Caki2 (cell line): ENCODE measurements at regions not wholly inside any gene's neighbourhood (a gene's known extent, or its start where the extent isn't known, plus 50 kb on each side); places are given as distances from the start of the nearest gene placed in this dataset.
"Not testable (repeated sequence)": the region's sequence is repeated elsewhere in the genome, so short reads cannot be mapped to it uniquely, and the experiment has no call there.

Experiments
- DNase-seq: peaks from one replicate; pipeline ENCODE4 v3.0.0-alpha.2; 2015; ENCODE audit warnings: low read depth
- in situ Hi-C: cut with HindIII; loops from 2 replicates; pipeline ENCODE4 v1.10.0; 2016; ENCODE audit warnings: low sequenced_read_pairs, low pct_unique_long_range_greater_than_20kb, mixed read lengths

DNA sequence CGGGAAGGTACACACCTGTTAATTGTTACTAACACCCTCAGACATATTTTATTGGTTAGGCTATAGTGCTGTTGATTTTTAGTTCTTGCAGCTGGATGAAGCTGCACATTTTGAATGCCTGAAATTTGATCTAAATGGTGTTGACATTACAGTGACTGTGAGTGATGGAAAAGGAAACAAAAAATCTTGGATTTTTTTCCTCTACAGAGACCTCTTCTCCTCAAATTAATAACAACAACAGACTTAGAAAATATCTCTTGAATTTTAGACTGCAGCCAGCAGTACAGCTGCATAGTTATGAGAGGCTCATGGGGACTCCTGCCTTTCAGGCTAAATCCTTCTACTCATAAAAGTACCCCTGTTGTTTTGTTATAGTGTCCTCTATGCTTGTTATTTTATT is 500.5 kb upstream of the SPRY2 start:
- in situ Hi-C loops: no loop called here
- DNase-seq: no peak

DNA sequence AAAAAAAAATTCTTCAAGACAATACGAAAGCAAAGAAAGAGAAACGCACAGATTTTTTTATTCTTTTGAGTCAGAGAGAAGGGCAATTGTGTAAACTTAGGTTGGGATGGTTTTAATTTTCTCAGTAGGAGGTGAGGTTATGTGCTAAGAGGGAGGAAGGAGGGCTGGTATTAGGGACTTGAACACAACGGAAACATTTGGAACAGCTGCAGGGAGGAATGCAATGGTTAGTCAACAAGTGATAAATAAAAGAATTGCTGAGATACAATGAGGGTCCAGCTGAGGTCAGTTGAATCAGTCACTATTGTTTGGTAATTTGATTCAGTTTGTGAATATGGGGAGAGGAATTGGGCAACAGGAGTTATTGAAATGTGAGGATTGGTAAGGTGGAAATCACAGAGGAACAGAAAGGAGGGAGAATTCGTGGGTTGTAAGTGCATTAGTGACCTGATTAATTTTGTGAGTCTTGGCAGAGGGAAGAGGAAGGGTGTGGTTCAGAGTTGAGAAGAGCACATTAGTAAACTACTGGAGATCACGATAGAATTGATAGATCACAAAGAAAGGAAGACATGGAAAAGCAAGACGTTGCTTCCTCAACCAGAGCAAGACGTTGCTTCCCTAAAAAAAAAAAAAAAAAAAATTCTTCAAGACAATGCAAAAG is 499.5 kb upstream of the SPRY2 start:
- in situ Hi-C loops: no loop called here

DNA sequence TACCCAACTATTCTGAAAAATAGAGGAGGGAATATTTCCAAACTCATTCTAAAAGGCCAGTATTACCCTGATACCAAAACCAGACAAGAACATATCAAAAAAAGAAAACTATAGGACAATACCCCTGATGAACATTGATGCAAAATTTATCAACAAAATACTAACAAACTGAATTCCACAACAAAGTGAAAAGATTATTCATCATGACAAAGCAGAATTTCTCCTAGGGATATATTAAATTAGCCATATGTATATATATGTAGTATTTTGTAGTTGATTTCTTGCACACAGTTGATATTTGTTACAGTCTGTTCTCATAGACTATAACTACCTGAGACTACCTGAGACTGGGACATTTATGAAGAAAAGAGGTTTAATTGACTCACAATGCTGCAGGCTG is 495.0 kb upstream of the SPRY2 start:
- DNase-seq: no peak
- in situ Hi-C loops: no loop called here

More for the DNA sequence above, 499.5 kb upstream of the SPRY2 start:
- no peak for DNase-seq

DNA sequence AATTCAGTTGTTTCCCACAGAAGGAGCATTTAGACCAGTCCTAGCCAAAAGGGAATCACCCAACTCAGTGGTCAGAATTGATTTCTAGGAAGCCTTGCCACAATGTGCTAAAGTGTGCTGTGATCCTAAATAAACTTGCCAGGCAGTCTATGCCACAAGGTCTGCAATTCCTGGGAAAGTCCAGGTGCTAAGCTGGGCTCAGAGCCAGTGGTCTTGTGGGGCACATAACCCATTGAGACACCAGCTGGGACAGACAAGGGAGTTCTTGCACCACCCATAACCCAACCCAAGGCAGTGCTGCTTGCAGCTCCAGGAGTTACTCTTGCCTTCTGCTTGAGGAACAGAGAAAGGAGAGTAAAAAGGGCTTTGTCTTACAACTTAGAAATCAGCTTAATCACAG is 489.5 kb upstream of the SPRY2 start:
- in situ Hi-C loops: no loop called here
- DNase-seq: no peak

DNA sequence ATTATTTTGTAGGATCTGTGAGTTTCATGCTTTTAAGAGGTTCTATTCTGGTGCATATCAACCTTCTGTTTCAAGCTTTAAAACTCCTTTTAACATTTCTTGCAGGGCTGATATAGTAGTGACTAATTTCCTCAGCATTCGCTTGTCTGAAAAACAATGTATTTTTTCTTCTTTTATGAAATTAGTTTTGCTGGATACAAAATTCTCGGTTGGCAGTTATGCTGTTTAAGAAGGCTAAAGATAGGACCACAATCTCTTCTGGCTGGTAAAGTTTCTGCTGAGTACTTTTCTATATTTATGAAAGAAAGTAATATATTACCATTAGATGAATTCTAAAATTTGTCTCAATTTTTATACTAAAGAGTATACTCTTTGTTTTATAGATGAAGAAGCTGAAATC is 487.8 kb upstream of the SPRY2 start:
- no peak for DNase-seq
- in situ Hi-C loops: no loop called here

DNA sequence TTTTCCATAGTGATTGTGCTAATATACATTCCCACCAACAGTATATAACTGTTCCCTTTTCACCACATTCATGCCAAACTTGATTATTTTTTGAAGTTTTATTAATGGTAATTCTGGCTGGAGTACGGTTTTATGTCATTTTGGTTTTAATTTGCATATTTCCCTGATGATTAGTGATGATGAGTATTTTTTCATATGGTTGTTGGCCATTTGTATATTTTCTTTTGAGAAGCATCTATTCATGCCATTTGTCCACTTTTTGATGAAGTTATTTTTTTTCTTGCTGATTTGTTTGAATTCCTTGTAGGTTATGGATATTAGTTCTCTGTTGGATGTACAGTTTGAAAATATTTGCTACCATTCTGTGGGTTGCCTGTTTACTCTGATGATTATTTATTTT is 484.4 kb upstream of the SPRY2 start:
- in situ Hi-C loops: no loop called here
- no peak for DNase-seq

DNA sequence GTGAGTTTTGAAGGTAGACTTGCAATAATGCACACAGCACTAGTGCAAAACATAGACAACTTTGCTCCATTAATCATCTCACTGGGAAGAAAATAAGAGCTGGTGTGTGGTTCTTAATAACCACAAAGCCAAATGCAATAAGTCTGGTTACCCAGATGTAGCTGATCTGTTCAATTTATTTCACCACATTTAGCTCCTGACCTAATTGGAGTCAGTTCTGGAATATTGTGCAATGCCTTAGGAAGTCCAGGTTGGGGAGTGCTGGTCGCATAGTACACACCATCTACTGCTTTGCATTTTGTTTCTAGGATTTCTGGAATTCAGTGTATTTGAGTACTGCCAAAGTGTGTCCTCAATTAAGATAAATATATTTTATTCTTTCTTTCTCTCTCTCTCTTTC is 483.3 kb upstream of the SPRY2 start:
- DNase-seq: no peak
- in situ Hi-C loops: no loop called here

DNA sequence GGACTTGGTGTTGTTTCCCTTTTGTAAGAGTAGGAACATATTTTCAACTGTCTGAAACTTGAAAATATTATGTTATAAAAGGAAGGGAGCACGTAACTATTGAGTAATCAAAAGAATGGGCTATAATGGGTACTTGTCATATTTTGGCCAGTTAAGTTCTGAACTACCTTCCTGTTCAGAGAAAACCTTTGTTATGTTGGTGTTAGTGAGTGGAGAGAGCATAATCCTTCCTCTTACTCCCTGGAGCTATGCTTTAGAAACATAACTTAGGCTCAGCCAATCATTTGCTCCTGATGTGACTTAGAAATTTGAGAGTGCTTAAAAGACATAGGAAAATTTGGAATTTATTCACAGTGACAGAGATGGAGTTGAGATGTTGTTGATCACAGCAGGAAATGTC is 482.5 kb upstream of the SPRY2 start:
- no peak for DNase-seq
- in situ Hi-C loops: no loop called here

DNA sequence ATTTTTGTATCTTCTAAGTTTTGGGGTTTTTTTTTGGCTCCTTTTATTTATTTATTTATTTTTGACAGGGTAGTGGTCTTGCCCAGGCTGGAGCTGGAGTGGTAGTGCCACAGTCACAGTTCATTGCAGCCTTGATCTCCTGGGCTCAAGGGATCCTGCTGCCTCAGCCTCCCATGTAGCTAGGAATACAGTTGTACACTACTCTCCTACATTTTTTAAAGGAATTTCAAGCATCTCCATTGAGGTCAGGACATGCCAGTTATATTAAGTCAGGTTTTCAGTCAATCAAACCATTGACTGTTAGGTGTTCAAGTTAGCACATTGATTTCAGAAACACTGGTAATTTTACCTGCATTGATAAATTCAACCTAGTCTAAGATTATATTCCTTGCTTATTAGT is 480.5 kb upstream of the SPRY2 start:
- in situ Hi-C loops: no loop called here
- no peak for DNase-seq

DNA sequence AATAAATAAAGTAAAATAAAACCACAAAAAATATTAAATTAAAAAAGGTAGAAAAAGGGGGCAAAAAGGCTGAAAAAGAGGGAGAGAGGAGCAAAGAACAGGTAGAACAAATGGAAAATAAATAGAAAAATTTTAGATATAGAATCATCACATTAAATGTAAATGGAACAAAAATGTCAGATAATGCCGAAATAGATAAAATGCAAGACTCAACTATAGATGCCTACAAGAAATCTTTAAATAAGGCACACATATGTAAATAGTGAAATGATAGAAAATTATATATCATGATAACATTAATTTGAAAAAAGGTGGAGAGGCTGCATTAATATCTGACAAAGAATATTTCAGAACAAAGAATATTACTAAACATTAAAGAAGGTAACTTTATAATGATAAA is 477.1 kb upstream of the SPRY2 start:
- no peak for DNase-seq
- in situ Hi-C loops: no loop called here

DNA sequence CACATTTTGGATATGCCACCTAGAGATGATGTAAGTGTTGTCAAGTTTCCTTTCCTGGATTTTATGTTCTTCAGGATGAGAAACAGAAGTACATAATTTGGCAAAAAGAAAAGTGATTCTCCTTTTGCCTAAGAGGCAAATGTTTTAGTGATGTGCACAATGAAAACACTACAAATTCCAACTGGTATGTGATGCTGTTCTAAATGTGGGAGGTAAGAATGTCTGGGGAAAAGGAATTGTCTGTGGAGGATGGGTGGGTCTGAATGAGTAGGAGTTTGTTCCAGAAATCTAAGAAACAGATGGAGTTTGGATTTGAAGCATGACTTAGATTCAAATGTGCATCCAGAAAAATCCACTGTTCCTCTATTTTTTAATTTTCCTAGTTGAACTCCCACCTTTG is 473.6 kb upstream of the SPRY2 start:
- in situ Hi-C loops: no loop called here

DNA sequence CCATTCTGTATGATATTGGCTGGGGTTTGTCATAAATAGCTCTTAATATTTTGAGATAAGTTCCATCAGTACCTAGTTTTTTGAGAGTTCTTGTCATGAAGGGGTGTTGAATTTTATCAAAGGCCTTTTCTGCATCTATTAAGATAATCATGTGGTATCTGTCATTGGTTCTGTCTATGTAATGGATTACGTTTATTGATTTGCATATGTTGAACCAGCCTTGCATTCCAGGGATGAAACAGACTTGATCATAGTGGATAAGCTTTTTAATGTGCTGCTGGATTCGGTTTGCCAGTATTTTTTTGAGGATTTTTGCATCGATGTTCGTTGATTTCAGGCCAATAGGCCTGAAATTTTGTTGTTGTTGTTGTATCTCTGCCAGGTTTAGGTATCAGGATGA is 469.4 kb upstream of the SPRY2 start:
- DNase-seq, in situ Hi-C loops: not testable (repeated sequence)

More for the DNA sequence above, 473.6 kb upstream of the SPRY2 start:
- no peak for DNase-seq

DNA sequence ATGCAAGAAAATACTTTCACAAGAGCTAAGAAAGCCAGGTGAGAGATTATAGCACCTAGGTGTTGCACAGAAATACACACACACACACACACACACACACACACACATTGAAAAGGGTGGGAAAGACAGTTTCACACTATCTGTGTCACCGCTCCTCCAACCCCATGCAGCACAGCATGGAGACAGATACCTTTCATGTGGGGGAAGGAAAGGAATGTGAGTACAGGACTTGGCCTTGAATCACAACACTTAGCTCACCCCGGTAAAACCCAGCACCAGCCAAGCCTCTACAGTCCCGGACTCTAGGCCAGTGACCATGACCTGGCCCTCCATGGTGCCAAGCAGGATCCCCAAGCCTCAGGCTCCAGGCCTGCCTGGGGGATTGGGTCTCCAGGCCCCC is 462.0 kb upstream of the SPRY2 start:
- in situ Hi-C loops: no loop called here

DNA sequence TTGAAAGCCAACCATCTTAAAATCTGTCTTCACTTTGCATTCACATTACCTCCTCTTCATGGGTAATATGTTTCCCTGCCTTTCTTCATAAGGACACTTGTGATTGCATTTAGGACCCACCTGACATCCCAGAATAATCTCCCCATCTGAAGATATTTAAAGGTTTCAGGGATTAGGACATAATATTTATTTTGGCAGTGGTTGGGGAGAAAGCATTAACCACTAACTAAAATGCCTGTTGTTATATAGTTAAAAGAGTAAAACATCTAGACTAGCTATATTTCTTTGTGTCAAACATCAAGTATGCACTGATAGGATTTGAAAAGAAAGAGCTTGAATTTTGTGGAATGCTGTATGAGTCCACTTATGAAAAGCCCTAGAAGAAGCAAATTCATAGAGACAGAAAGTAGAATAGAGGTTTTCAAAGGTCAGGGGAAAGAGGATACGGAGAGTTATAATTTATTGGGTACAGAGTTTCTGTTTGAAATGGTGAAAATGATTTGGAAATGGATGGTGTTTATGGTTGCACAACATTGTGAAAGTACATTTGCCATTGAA is 457.7 kb upstream of the SPRY2 start:
- in situ Hi-C loops: no loop called here
- no peak for DNase-seq

More for the DNA sequence above, 462.0 kb upstream of the SPRY2 start:
- no peak for DNase-seq

DNA sequence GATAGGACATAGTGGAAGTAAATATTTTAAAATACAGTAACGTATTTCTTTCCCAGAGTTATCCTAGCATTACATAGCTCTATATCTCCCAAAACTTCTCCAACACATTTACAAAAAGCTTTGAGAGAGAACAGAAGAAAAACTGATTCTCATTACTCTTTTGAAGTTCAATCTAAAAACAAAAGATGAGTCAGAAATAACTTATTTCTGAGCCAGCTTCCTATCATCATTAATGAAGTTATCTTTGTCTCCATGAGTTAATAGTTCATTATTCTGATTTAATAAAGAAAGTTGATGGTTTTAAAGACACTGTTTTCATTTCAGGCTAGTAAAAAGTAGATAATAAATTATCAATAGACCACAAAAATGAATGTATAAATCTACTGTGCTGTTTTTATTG is 446.7 kb upstream of the SPRY2 start:
- in situ Hi-C loops: no loop called here
- DNase-seq: no peak

DNA sequence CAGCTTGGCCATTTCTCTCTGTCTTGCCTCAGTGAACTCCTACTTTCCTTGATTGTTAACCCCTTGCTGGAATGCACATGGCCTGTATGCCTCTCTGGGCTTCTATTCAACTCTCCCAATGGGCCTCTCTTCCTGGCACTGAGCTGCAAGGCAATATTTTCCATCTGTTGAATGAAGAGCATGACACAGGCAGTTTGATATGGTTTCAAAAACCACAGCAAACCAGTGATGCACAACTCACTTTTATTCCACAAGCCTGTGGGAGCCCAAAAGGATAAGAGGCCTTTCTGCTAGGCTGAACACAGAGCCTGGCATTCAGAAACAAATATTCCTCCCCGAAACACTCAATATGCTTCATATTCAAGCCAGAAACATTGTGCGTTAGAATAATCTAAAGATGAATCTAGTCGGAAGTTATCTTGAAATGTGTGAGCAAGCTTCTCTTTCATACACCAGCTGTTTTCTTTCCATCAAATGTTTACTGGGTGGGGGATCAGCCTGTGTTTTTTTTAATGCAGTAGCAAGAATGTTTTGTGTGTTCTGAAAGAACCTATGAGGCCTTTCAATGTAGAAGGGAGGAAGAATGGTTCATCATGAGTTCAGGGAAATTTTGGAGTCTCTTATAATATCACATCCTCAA is 443.1 kb upstream of the SPRY2 start:
- peak; percentile 25 for DNase-seq

DNA sequence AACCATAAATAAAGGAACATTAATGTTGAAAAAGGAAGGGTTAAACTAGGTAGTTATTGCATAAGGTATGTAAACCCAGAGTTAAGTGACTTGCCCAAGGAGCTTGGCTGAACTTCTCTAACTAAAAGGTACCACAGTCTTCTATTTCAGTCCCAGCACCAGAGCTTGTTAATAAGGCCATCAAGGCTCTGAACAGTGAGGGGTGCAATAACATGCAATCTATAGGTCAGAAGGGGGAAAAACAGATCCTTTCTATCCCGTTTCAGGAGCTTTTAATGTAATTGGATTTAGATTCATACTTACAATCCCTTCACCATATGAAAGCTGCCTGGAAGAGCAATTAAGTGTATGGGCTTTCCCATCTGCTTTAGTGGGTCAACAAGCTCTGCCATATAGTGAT is 441.5 kb upstream of the SPRY2 start:
- in situ Hi-C loops: no loop called here
- no peak for DNase-seq

More for the DNA sequence above, 443.1 kb upstream of the SPRY2 start:
- in situ Hi-C loops: no loop called here

DNA sequence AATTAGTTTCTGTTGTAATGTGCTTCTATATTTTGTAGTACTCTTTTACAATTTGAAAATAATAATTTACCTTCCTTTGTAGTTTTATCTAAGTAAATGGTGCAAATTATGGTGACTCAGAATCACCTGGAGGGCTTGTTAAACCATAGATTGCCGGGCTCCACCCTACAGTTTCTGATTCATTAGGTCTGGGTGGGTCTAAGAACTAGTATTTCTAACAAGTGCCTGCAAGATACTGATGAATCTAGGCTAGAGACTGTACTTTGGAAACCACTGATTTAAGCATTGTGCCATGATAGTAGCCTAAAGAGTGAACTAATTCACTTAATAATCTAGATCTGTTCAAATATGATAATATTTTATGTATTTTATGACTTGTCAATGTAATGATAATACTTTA is 437.4 kb upstream of the SPRY2 start:
- in situ Hi-C loops: no loop called here
- no peak for DNase-seq

DNA sequence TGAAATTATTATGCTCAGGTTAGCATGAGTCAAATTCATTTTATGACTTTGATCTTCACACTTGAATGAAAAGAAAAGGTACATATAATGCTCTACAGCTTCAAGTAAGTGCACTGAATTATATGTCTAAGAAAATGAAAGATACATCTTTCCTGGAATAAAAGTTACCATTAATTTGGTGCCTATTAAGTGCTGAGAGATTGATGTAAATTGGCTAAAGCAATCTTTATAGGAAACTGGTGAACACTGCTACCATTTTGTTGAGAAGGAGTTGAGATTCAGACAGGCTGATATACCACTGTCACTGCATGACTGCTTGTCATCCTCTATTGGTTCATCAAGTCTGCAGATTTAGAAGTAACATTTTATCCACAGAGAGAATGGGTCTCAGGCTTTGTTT is 416.8 kb upstream of the SPRY2 start:
- in situ Hi-C loops: no loop called here
- no peak for DNase-seq

DNA sequence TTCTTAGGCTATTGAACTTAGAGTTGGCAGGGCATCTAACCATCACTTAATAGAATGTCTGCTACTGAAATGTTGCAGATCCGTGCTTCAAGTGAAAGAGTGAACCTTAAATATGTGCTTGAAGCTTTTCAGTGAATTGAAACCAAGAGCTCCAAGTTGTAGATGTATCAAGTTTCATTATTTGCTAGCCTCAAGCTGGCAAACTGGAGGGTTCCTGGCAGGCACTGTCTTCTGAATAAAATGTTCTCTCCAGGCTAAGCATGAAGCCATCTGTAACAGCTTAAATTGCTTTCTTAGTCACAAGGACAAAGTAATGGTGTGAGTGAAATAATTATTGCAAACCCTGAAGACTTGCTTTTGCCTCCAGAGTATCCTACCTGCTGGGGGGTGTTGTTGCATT is 415.0 kb upstream of the SPRY2 start:
- DNase-seq: no peak
- in situ Hi-C loops: no loop called here
